GM21381 (cell line): ENCODE measurements at regions not wholly inside any gene's neighbourhood (a gene's known extent, or its start where the extent isn't known, plus 50 kb on each side); places are given as distances from the start of the nearest gene placed in this dataset.
"Not testable (repeated sequence)": the region's sequence is repeated elsewhere in the genome, so short reads cannot be mapped to it uniquely, and the experiment has no call there.

Source experiments
- ATAC-seq: cut with Tn5 transposase; IDR thresholded peaks from one replicate; pipeline ENCODE4 v1.9.1; 2021; ENCODE audit warnings: mild to moderate bottlenecking, moderate library complexity; ENCODE audit not compliant: unreplicated experiment

- no peak for ATAC-seq
Measured at GRCh38 chr11:79515781-79516180, 75.0 kb upstream of the TENM4 start.

GRCh38 chr11:79514695-79515094 is 73.9 kb upstream of the TENM4 start:
- ATAC-seq, result no peak

GRCh38 chr11:79514290-79514689 is 73.5 kb upstream of the TENM4 start:
- no peak for ATAC-seq

GRCh38 chr11:79512706-79513469 is 72.1 kb upstream of the TENM4 start:
- ATAC-seq, result no peak

GRCh38 chr11:79510960-79511359 is 70.1 kb upstream of the TENM4 start:
- ATAC-seq, result no peak

- no peak for ATAC-seq
Measured at GRCh38 chr11:79508461-79508860, 67.6 kb upstream of the TENM4 start.

GRCh38 chr11:79507706-79508105 is 66.9 kb upstream of the TENM4 start:
- ATAC-seq, result no peak

- ATAC-seq, result no peak
Measured at GRCh38 chr11:79506734-79507344, 66.0 kb upstream of the TENM4 start.

- no peak for ATAC-seq
Measured at GRCh38 chr11:79506124-79506523, 65.3 kb upstream of the TENM4 start.

GRCh38 chr11:79503028-79503427 is 62.2 kb upstream of the TENM4 start:
- ATAC-seq, result no peak

- no peak for ATAC-seq
Measured at GRCh38 chr11:79501707-79502106, 60.9 kb upstream of the TENM4 start.

- not testable (repeated sequence) for ATAC-seq
Measured at GRCh38 chr11:79499929-79500328, 59.1 kb upstream of the TENM4 start.

- ATAC-seq, result no peak
Measured at GRCh38 chr11:79498667-79499066, 57.8 kb upstream of the TENM4 start.

- ATAC-seq, result peak; percentile 79
Measured at GRCh38 chr11:79493555-79494171, 52.8 kb upstream of the TENM4 start.

GRCh38 chr11:79492008-79492407 is 51.2 kb upstream of the TENM4 start:
- no peak for ATAC-seq
